Activated CD4-positive, alpha-beta T cell treated with anti-CD3 and anti-CD28 coated beads for 1 hour (primary cell): ENCODE measurements at regions not wholly inside any gene's neighbourhood (a gene's known extent, or its start where the extent isn't known, plus 50 kb on each side); places are given as distances from the start of the nearest gene placed in this dataset.

Experiments used
- DNase-seq: peaks from one replicate; pipeline ENCODE4 v3.0.0-alpha.2; 2020

- DNase-seq, result no peak
These were observed 385.3 kb downstream of the KCTD12 start for GRCh38 chr13:76500894-76501293.

GRCh38 chr13:76499891-76500290 is 386.3 kb downstream of the KCTD12 start:
- DNase-seq, result no peak

- DNase-seq, result no peak
These were observed 396.9 kb downstream of the KCTD12 start for GRCh38 chr13:76489274-76489673.

GRCh38 chr13:76481738-76482137 is 404.5 kb downstream of the KCTD12 start:
- DNase-seq, result no peak

- DNase-seq, result no peak
These were observed 411.2 kb downstream of the KCTD12 start for GRCh38 chr13:76474966-76475365.

- no peak for DNase-seq
These were observed 411.8 kb downstream of the KCTD12 start for GRCh38 chr13:76474356-76474755.

- peak; percentile 43 for DNase-seq
These were observed 412.6 kb downstream of the KCTD12 start for GRCh38 chr13:76473552-76474134.

GRCh38 chr13:76472916-76473315 is 413.3 kb downstream of the KCTD12 start:
- no peak for DNase-seq

GRCh38 chr13:76471486-76471885 is 414.7 kb downstream of the KCTD12 start:
- DNase-seq, result no peak

GRCh38 chr13:76470991-76471390 is 415.2 kb downstream of the KCTD12 start:
- no peak for DNase-seq

GRCh38 chr13:76466043-76466442 is 420.2 kb downstream of the KCTD12 start:
- DNase-seq, result no peak

GRCh38 chr13:76463314-76463713 is 422.9 kb downstream of the KCTD12 start:
- no peak for DNase-seq

- no peak for DNase-seq
These were observed 424.2 kb downstream of the KCTD12 start for GRCh38 chr13:76461999-76462398.

GRCh38 chr13:76461484-76461883 is 424.7 kb downstream of the KCTD12 start:
- DNase-seq, result no peak

GRCh38 chr13:76459863-76460262 is 426.3 kb downstream of the KCTD12 start:
- no peak for DNase-seq

GRCh38 chr13:76455960-76456359 is 430.2 kb downstream of the KCTD12 start:
- DNase-seq, result no peak

- DNase-seq, result no peak
These were observed 431.2 kb downstream of the KCTD12 start for GRCh38 chr13:76454991-76455390.

GRCh38 chr13:76449716-76450115 is 436.5 kb downstream of the KCTD12 start:
- DNase-seq, result no peak

- DNase-seq, result no peak
These were observed 440.0 kb downstream of the KCTD12 start for GRCh38 chr13:76446191-76446590.

GRCh38 chr13:76440568-76440967 is 445.6 kb downstream of the KCTD12 start:
- DNase-seq, result no peak

GRCh38 chr13:76439546-76439945 is 446.7 kb downstream of the KCTD12 start:
- DNase-seq, result no peak

- no peak for DNase-seq
These were observed 448.2 kb downstream of the KCTD12 start for GRCh38 chr13:76438050-76438449.

- no peak for DNase-seq
These were observed 460.3 kb downstream of the KCTD12 start for GRCh38 chr13:76425935-76426334.

GRCh38 chr13:76421011-76421410 is 465.2 kb downstream of the KCTD12 start:
- DNase-seq, result no peak

- no peak for DNase-seq
These were observed 467.8 kb downstream of the KCTD12 start for GRCh38 chr13:76418404-76418803.

GRCh38 chr13:76414320-76414719 is 471.9 kb downstream of the KCTD12 start:
- DNase-seq, result no peak
